ENCODE measurements at regions not wholly inside any gene's neighbourhood (a gene's known extent, or its start where the extent isn't known, plus 50 kb on each side); places are given as distances from the start of the nearest gene placed in this dataset.

- no peak for DNase-seq
Observed at GRCh38 chr2:59303272-59303671, 1062.1 kb upstream of the FANCL start.

DNA sequence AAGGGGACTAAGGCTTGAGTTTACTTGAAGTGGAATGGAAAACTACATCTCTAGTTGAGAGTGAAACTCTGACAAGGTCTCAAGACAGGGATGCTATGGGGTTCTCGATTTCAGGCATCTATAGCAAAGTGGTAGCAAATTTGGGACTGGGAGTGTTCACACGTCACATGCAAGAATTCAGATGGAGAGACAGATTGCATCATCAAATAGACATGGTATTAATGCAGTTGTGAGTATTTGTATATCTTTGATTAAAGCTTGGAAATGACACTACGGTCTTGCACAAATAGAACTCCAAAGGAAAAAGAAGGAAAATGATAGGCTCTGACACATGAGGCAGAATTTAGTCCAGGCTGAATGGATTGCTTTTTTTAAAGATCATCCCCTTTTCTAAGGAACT lies 1061.6 kb upstream of the FANCL start:
- DNase-seq: no peak

DNA sequence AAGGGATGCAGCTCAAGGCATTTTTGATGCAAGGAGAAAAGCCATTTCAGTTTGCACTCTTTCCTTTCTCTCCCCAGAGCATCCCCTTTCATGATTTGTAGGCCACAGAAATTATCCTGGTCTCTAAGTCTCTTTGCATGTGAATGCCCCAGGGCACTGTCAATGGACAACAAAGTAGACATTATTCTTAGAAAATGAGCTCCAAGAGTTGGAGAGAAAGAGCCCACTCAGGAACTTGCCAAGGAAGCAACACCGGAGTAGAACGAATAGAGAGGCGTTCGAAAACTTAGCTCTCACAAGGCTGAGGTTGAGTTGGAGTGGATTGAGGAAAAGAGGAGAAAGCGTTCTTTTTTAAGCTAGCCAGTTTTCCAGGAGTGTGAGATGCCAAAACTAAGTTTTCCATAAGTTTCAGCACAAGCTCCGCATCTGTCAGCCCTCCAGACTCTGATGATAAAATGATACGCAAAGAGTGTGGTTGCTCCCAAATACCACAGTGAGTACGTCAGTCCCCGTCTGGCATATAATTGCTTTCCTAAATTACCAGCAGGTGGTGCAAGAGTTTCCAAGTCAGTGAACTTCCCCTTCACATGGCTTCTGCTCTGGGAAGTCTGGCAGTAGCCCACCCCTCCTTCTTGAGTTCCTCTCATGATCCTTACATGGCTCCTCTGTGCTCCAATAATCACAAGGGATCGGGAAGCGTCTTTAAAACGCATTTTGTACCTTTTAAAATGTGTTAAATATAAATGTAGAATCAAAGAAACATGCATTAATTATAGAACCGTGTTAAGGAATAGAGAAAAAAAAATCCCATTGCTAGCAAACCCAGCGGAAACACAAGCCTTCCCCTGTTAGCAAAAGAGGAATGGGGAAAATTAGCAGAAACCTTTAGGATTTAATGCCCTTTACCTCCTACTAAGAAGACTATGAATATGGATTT lies 1060.6 kb upstream of the FANCL start:
- DNase-seq: peak; percentile 72 to 89 (median 81)

GRCh38 chr2:59297816-59298215 lies 1056.7 kb upstream of the FANCL start:
- no peak for DNase-seq

DNA sequence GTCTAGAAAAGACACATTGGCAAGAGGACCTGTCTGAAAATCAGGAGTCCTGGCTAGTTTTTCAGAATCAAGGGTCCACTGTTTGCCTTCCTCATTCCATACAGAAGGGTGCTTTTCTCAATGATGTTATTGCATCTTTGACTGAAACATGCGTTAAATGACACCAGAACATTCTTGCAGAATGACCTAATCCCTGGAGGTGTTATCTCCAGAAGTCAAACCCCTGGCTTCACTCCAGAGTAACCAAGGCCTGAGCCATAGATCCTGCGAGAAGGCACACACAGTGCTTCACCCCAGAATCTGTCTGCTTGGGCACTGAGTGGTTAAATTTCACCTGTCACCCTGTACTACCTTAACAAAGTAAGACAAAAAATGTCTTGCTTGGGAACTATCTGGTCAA lies 1055.2 kb upstream of the FANCL start:
- DNase-seq: no peak

DNA sequence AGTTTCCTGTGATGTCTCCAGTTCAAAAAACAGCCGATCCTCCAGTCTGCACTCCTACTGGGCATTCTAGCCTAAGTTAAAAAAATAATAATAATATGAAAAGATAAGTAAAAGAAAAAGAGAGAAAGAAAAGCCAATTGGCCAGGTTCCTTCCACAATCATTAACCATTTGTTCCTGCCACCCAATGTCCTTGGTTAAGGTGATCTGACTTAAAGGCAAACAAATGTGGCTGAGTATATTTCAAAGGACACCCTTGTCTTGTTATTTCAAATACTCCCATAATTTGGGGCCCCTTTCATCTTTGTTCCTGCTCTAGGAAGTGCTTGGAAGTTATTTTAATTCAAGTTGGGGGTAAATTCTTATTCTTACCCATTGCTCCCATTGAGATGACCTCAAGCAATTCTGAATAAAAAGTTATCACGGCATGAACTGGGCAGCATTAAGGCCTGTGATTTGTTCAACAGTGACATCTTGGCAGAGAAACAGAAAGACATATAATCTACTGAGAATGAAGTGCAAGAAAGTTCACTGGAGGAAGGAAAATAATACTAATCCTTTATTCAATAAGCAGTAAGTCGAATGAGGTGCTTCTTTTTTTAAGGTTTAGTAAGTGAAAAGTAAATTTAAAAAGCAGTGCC lies 1054.5 kb upstream of the FANCL start:
- no peak for DNase-seq

- DNase-seq: no peak
Observed at GRCh38 chr2:59288771-59289170, 1047.6 kb upstream of the FANCL start.

GRCh38 chr2:59282374-59283057 lies 1041.4 kb upstream of the FANCL start:
- no peak for DNase-seq

- peak in 2 of 4 experiments; percentile 4 to 14 for DNase-seq
Observed at GRCh38 chr2:59277671-59278070, 1036.5 kb upstream of the FANCL start.

DNA sequence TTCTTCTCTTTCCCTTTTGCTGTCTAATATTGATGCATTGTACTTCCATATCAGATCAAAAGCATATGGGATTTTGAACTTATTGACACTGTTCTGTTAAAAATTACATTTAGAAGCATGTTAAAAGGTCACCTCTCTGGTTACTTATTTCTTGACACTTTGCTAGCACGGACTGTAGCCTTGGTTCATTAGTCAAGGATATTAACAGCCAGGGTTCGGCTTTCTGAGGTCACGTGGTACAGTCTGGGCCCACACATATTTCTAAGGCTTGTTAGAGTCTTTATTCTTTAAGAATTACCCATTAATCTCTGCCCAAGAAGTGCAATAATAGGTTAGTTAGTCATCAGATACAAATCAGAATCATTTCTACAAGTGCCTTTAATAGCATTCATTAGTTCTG lies 1035.8 kb upstream of the FANCL start:
- no peak for DNase-seq

DNA sequence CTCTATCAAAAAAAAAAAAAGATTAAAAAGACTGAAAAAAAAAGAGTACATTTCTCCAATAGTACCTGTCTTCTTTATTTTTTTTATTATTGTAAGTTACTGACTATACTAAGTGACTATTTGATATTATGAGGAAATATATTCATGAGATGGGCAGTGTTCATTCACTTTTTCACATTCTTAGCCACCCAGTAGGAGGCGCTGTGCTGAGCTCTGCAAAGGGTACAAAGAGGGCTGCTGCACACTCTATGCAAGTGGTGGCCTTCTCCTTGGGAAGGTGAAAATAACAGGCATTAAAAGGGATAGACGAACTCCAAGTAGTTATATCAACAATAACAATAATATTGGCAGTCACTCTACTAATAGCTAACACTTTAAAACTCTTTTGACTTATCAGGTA lies 1034.9 kb upstream of the FANCL start:
- DNase-seq: peak in 3 of 4 experiments; percentile 7 to 31 (median 22)

GRCh38 chr2:59266453-59266852 lies 1025.3 kb upstream of the FANCL start:
- DNase-seq: no peak

DNA sequence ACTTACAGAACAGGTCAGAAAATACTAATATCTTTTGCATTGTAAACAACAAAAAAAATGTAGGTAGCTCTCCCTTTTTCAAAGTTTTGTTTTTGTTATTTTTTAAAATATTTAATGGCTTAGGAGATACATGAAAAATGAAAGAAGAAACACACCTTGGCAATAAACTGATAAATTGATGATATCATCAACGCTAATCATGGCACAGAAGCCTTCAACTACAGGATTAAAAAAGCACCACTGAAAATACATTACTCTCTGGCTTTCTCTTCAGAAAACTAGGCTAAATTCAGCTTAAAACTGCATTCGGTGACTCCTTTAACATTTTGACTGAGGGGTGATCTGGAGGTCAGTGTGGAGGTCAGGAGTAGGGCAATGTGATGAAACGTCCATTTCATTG lies 1018.8 kb upstream of the FANCL start:
- no peak for DNase-seq

DNA sequence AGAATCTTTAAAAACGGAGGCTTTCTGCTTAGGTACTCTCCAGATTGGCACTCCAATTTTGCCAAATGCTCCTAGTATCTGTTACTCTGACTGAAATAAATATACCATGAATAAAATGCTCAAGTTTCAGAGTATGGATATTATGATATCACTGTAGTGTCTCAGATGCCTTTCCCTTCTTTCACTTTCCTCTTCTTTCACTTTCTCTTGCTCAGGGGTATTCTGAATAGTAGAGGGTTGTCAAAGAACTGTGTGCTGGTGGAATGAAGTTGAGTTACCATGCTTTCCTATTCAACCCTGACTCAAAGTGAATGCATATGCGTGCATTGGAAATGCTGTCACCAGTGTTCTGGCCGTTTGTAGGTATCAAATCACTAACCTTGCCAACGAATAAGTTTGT lies 1015.2 kb upstream of the FANCL start:
- DNase-seq: no peak

GRCh38 chr2:59254279-59254678 lies 1013.2 kb upstream of the FANCL start:
- no peak for DNase-seq

DNA sequence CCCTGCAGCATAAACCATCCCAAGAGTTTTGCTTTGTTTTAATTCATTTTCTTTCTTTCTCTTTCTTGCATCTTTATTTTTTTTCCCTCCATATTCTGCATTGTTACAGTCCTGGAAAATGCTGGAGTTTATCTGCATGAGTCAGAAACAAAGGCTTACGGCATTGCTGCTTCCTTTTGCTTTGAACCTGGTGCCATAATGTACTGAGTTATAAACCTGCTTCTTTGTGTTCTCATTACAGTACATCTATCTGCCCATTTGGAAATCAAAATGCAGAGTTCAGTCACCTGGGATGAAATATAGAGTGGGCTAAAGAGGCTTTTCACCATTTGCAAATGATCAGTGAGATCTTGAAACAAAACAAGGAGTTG lies 1009.2 kb upstream of the FANCL start:
- no peak for DNase-seq

GRCh38 chr2:59249441-59250306 lies 1008.5 kb upstream of the FANCL start:
- DNase-seq: no peak

- no peak for DNase-seq
Observed at GRCh38 chr2:59239146-59239545, 998.0 kb upstream of the FANCL start.

GRCh38 chr2:59237311-59237710 lies 996.2 kb upstream of the FANCL start:
- no peak for DNase-seq

- DNase-seq: peak; percentile 3 to 31 (median 18)
Observed at GRCh38 chr2:59236723-59237122, 995.6 kb upstream of the FANCL start.

DNA sequence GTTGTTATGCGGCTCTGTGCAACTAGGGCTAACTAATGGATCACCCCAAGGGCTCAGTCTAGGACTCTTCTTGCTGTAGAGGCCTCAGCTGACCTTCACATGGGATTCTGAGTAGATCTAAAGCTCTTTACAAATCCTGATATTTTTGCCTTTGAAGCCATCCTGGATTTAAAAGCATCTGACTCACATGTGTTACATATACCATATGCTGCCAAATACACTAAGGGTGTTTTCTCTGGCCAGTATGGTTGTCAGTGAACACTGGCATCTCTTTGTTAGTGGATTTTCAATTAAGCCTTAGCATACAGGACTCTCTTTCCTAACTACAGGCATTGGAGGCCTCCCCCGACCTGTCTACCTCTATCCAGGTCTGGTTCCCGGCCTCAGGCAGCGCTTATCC lies 992.8 kb upstream of the FANCL start:
- no peak for DNase-seq

DNA sequence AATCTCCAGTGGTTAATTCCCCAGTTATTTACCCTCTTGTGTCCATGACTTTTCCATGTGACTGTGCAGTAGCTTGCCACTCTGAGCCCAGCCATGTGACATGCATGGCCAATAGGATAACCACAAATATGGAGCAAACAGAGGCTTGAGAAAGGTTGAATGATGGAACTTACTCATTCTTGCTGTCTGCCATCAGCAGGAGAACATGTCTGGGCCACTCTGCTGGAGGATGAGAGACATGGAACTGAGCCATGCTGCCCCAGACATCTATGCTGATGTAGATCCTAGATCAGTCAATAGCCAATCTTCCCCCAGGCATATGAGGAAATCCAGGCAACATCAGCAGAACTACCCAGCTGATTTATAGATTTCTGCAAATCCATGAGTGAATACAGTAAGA lies 992.3 kb upstream of the FANCL start:
- DNase-seq: no peak
